Coronary artery (tissue), 2 donors: ENCODE measurements at regions not wholly inside any gene's neighbourhood (a gene's known extent, or its start where the extent isn't known, plus 50 kb on each side); places are given as distances from the start of the nearest gene placed in this dataset.
A peak's percentile ranks its signal among the peaks of the same experiment; 100 is the strongest.

Experiments used
- DNase-seq: peaks from one replicate; pipeline ENCODE4 v3.0.0-alpha.2; 2017; ENCODE audit warnings: low spot score
- H3K27ac ChIP-seq, 2 donors: fragments of 200-600 bp; sonication (generic); one replicate each; pipeline ENCODE4 v1.5.1; 2016 to 2019
- H3K4me3 ChIP-seq: fragments of 200-600 bp; sonication (generic); 2 replicates; pipeline ENCODE4 v1.5.1; 2016; ENCODE audit warnings: mild to moderate bottlenecking, moderate library complexity
- TF ChIP-seq, protein P1 (sequence below): fragments of 200-600 bp; sonication (generic); IDR thresholded peaks from one replicate; pipeline ENCODE4 v1.5.1; 2019; ENCODE audit warnings: antibody characterized with exemption

DNA sequence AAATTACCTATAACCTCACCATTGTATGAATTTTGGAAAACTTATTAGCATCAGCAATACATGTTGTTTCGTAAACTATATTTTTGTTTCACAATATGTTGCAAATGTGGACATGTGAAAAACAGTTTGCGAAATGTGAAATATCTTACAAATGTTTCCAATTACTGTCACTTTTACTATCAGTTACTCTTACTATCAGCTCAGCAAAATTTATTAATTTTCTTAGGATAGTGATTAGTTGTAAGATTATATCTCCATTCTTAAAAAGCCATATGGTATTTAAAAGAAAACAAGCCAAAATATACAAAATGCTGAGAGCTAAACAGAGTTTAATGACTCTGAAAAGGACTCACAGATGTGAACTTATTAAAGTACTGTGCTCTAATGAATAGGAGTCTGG, 111.9 kb upstream of the LPAR1 start:
- TF ChIP-seq, protein P1, sequence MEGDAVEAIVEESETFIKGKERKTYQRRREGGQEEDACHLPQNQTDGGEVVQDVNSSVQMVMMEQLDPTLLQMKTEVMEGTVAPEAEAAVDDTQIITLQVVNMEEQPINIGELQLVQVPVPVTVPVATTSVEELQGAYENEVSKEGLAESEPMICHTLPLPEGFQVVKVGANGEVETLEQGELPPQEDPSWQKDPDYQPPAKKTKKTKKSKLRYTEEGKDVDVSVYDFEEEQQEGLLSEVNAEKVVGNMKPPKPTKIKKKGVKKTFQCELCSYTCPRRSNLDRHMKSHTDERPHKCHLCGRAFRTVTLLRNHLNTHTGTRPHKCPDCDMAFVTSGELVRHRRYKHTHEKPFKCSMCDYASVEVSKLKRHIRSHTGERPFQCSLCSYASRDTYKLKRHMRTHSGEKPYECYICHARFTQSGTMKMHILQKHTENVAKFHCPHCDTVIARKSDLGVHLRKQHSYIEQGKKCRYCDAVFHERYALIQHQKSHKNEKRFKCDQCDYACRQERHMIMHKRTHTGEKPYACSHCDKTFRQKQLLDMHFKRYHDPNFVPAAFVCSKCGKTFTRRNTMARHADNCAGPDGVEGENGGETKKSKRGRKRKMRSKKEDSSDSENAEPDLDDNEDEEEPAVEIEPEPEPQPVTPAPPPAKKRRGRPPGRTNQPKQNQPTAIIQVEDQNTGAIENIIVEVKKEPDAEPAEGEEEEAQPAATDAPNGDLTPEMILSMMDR, result no peak
- Histone ChIP-seq H3K4me3 (no peak overlapping the region), H3K27ac (no peak overlapping the region)
- no peak for DNase-seq

DNA sequence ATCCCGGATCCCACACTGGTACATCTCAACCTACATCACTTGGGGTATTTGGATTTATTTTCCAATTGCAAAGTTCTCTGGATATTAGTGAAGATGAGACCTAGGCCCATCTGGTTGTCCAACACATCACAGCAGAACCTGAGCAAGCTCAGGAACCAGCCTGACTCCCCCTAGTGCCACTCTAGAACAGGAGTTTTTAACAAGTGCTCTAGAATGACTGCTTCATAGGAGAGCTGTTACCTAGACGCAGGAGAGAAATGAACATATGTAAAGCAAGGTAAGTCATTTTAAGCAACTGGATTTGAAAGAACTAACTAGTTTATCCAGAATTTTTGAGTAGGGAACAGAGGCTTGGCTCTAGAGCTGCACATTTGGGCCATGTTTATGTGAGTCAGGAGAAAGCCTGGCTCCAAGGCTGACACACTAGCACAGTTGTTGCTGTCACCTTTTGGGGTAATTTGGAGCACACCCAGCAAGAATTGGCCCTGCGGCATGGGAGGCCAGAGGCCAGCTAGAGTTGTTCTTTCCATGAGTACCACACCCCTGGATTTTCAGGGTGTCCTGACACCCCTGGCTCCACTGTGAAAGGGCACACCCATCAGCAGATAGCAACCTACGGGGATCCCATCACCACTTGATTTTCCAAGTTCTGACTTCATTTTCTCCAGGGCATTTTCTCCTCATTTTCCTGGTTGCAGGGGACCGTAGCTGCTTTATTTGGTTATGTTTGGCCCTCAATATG, 110.9 kb upstream of the LPAR1 start:
- no peak for DNase-seq
- TF ChIP-seq, protein P1, result no peak
- Histone ChIP-seq H3K4me3 (no peak overlapping the region), H3K27ac (peak overlapping the region in 1 of 2 donors; percentile 21)

DNA sequence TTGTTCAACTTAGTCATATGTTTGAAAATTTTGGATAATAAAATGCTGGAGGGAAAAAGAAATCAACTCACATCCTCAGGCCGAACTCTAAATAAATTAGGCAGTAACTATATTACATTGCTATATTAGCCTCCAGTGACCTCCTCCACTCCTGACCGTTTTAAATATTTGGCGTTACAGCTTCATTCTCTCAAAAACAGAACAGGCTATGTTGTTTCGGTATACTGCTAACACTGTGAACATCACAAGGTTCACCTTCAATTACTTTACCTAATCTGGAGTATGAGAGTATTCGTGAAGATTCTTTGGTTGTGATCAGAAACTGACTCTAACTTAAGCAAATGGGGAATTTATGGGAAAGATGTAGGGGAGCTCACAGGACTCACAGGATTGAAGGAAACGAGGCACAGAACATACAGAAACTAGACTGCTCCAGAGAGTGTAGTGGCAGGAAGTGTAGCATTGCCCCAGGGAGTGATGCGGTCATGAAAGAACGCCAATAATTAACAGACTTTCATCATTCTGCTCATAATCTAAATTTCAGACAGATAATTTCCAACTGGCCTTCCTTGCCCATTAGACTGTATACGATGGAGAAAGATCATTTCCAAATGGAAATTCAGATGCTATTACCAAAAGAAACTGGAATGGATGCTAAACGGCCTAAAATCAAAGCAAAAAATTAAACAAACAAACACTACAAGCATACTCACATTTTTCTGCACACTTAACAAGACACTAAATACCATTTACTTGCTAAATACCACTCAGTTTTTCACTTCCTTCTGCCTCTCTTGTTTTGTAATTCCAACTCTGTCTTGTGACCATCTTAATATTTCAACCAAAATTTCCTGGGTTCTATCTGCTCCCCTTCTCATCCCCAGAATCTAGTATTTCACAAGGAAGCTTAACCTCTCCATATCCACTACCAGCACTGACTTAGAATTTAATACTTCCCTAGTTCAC, 110.1 kb upstream of the LPAR1 start:
- Histone ChIP-seq H3K4me3 (no peak overlapping the region), H3K27ac (peak overlapping the region in 1 of 2 donors; percentile 21)
- TF ChIP-seq, protein P1, result no peak
- no peak for DNase-seq

DNA sequence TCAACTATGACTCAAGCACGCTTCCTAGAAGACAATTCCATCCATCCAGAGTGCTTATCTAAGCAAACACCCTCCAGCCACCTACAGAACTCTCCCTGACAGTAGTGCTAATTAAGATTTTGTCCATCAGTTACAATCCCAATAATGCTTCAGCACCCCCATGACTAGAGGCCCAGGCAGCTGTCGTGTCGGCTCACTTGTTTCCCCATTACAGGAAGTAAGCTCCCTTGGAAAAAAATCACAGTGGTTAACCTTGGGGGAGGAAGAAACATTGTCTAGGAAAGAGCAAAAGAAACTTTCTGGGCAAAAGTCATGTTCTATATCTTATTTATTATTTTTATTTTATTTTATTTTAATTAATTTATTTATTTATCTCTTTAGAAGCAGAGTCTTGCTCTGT, 108.8 kb upstream of the LPAR1 start:
- TF ChIP-seq, protein P1, result no peak
- H3K4me3 ChIP-seq, result no peak overlapping the region
- DNase-seq, result no peak
- H3K27ac ChIP-seq, result no peak overlapping the region

DNA sequence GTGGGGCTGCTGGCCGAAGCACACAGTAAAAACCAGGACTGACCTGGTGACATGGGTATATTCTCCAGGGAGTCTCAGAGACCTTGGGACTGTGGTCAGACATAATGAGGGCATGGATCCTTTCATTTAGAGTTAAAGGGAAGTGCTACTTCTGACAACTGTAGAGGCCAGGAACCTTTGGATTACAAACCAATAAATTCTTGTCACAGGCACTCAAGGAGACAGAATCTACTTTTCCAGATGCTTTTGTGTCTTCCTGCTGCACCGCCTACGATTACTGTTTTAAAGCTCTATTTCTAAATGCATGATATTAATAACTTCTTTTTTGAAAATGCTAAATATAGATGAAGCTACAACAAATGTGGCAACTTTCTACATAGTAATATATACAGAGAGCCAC, 106.5 kb upstream of the LPAR1 start:
- DNase-seq, result no peak
- no peak overlapping the region for H3K4me3 ChIP-seq
- H3K27ac ChIP-seq, result no peak overlapping the region
- TF ChIP-seq, protein P1, result no peak

DNA sequence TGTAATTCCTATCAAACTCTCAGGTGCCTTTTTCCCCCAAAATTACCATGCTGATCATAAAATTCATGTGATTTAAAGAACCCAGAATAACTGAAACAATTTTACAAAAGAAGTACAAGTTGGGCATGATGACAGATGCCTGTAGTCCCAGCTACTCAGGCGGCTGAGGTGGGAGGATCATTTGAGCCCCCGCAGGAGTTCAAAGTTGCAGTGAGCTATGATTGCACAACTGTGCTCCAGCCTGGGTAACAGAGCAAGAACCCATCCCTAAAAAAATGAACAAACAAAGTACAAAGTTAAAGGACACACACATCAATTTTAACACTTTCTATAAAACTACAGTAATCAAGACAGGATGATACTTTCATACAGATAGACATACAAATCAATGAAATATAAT, 97.9 kb upstream of the LPAR1 start:
- Histone ChIP-seq H3K27ac (no peak overlapping the region), H3K4me3 (no peak overlapping the region)
- TF ChIP-seq, protein P1, result no peak
- DNase-seq, result no peak
